ENCODE measurements at regions not wholly inside any gene's neighbourhood (a gene's known extent, or its start where the extent isn't known, plus 50 kb on each side); places are given as distances from the start of the nearest gene placed in this dataset.

DNA sequence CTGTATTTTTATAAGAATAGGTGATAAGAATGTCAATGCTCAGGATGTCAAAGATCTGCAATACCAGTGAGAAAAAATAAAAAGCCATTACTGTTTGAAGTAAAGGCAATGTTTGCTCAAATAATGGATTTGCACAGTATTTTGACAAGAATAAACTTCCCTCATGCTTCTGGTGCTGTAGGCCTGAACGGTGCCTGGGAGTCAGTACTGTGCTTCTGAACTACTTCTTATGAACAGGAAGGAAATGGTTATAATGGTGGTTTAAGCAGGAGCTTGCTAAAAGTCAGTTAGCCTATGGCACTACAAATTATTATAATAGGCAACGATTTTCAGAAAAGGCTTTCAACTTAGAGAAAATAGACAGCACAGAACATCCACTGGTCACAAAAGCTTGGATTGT is 548.3 kb upstream of the CDH18 start:
- Mint-ChIP-seq H3K4me3 (peak overlapping the region; percentile 28), H3K36me3 (peaks cover 7% of the 10 kb centered on the region), H3K27me3 (ENCODE audit: low read depth in 2 of 2) (no peaks in the 10 kb centered on the region), H3K4me1 (peaks cover 7 to 16% of the 10 kb centered on the region in 2 donors), H3K27ac (peak overlapping the region in 1 of 2 donors; percentile 43), H3K9me3 (peaks cover 2 to 5% of the 10 kb centered on the region in 2 donors)
- TF ChIP-seq, protein P1, sequence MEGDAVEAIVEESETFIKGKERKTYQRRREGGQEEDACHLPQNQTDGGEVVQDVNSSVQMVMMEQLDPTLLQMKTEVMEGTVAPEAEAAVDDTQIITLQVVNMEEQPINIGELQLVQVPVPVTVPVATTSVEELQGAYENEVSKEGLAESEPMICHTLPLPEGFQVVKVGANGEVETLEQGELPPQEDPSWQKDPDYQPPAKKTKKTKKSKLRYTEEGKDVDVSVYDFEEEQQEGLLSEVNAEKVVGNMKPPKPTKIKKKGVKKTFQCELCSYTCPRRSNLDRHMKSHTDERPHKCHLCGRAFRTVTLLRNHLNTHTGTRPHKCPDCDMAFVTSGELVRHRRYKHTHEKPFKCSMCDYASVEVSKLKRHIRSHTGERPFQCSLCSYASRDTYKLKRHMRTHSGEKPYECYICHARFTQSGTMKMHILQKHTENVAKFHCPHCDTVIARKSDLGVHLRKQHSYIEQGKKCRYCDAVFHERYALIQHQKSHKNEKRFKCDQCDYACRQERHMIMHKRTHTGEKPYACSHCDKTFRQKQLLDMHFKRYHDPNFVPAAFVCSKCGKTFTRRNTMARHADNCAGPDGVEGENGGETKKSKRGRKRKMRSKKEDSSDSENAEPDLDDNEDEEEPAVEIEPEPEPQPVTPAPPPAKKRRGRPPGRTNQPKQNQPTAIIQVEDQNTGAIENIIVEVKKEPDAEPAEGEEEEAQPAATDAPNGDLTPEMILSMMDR (IDR thresholded peaks at IDR 0.05): no peak
- Histone ChIP-seq H3K36me3 (ENCODE audit: control insufficient read depth, insufficient read depth, low read length) (no peaks in the 10 kb centered on the region), H3K4me3 (ENCODE audit: low read length) (no peak overlapping the region), H3K27ac (ENCODE audit: low read length) (no peak overlapping the region), H3K27me3 (ENCODE audit: control insufficient read depth, insufficient read depth, low read length) (no peaks in the 10 kb centered on the region), H3K9me3 (ENCODE audit: control insufficient read depth, insufficient read depth, low read length) (peaks cover 3% of the 10 kb centered on the region), H3K4me1 (ENCODE audit: control insufficient read depth, insufficient read depth, low read length) (peaks cover 3% of the 10 kb centered on the region)
- intact Hi-C loops (cut with micrococcal nuclease): no loop called here
- WGBS (ENCODE audit: insufficient coverage): 0% methylated on average over 2 of the region's 2 CpGs
- DNase-seq (no peak), ATAC-seq (peak in 1 of 3 donors; percentile 64)

DNA sequence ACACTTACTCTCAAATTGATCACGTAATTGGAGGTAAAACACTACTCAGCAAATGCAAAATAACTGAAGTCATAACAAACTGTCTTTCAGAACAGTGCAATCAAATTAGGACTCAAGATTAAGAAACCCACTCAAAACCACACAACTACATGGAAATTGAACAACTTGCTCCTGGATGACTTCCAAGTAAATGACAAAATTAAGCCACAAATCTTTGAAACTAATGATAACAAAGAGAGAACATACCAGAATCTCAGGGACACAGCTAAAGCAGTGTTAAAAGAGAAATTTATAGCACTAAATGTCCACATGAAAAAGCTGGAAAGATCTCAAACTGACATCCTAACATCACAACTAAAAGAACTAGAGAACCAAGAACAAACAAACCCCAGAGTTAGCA is 540.5 kb upstream of the CDH18 start:
- H3K9me3 ChIP-seq (ENCODE audit: control insufficient read depth, insufficient read depth, low read length): peaks cover 18% of the 10 kb centered on the region
- no peaks in the 10 kb centered on the region for H3K4me1 ChIP-seq (ENCODE audit: control insufficient read depth, insufficient read depth, low read length)
- H3K9me3 Mint-ChIP-seq: peaks cover 16 to 24% of the 10 kb centered on the region in 2 donors
- H3K4me1 Mint-ChIP-seq: no peaks in the 10 kb centered on the region
- WGBS (ENCODE audit: insufficient coverage): 87% methylated on average over 1 of the region's 1 CpG
- no peak overlapping the region for H3K27ac ChIP-seq (ENCODE audit: low read length)
- intact Hi-C loops (cut with micrococcal nuclease): no loop called here
- H3K36me3 Mint-ChIP-seq: peaks cover 32% of the 10 kb centered on the region
- TF ChIP-seq, protein P1 (IDR thresholded peaks at IDR 0.05): no peak
- DNase-seq (no peak), ATAC-seq (no peak)
- no peak overlapping the region for H3K4me3 ChIP-seq (ENCODE audit: low read length)
- no peak overlapping the region for H3K4me3 Mint-ChIP-seq
- H3K27me3 Mint-ChIP-seq (ENCODE audit: low read depth in 2 of 2): no peaks in the 10 kb centered on the region
- H3K36me3 ChIP-seq (ENCODE audit: control insufficient read depth, insufficient read depth, low read length): no peaks in the 10 kb centered on the region
- no peak overlapping the region for H3K27ac Mint-ChIP-seq
- no peaks in the 10 kb centered on the region for H3K27me3 ChIP-seq (ENCODE audit: control insufficient read depth, insufficient read depth, low read length)

DNA sequence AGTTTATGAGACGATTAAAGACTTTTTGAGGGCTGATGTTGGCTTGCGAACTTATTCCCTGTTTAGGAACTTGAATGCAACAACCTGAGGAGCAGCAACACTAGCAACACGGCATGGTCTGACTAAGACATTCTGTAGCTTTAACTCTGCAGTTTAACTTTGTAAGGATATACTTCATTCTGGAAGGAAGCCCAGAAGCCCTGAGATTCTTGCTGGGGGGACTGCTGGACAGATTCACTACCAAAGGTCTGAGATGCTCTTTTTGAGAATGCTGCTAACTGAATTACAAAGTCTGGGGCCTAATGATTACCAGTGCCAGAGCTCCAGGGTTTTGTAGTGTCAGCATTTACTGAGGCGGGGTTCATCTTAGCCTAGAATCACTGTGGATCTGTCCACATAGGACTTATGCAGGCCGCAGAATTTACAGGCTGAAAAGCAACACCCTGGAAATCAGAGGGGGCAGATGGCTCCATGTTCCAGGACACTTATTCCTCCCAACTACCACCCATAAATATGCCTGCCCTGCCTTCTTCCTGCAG is 537.1 kb upstream of the CDH18 start:
- no peak for ATAC-seq
- H3K9me3 Mint-ChIP-seq: peaks cover 16 to 29% of the 10 kb centered on the region in 2 donors
- Histone ChIP-seq H3K27me3 (ENCODE audit: control insufficient read depth, insufficient read depth, low read length) (no peaks in the 10 kb centered on the region), H3K27ac (ENCODE audit: low read length) (no peak overlapping the region), H3K9me3 (ENCODE audit: control insufficient read depth, insufficient read depth, low read length) (peaks cover 15% of the 10 kb centered on the region), H3K36me3 (ENCODE audit: control insufficient read depth, insufficient read depth, low read length) (no peaks in the 10 kb centered on the region), H3K4me1 (ENCODE audit: control insufficient read depth, insufficient read depth, low read length) (no peaks in the 10 kb centered on the region), H3K4me3 (ENCODE audit: low read length) (no peak overlapping the region)
- peaks cover 25% of the 10 kb centered on the region for H3K36me3 Mint-ChIP-seq
- WGBS (ENCODE audit: insufficient coverage): 85% methylated on average over 5 of the region's 5 CpGs
- intact Hi-C loops (cut with micrococcal nuclease): no loop called here
- H3K27me3 Mint-ChIP-seq (ENCODE audit: low read depth in 2 of 2): no peaks in the 10 kb centered on the region
- H3K4me3 Mint-ChIP-seq: no peak overlapping the region
- H3K27ac Mint-ChIP-seq: no peak overlapping the region
- TF ChIP-seq, protein P1 (IDR thresholded peaks at IDR 0.05): no peak
- no peaks in the 10 kb centered on the region for H3K4me1 Mint-ChIP-seq
- no peak for DNase-seq

DNA sequence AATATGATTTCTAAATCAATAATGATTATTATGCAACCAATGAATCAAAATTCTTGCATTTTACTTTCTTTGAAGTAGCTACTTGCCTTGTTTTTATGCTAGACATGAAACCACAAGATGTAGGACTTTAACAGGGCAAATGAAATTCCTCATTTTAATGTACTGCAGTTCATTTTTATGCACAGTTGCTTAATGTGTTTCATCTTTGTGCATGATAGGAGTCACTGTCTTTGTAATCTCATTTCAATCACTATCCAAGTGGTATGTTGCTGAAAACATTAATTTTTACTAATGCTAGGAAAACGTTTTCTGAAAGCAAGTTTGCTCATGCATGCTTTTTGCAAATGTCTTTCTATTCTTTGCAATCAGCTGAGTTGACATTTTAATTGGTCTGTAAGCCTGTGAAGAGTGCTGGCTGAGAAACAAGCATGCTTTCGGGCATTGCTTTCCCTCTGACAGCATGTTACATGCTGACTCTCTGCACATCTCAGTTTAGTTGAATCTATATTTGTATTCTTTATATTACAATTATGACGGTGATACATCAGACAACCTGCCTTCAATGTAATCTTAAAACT is 535.0 kb upstream of the CDH18 start:
- Histone ChIP-seq H3K4me3 (ENCODE audit: low read length) (no peak overlapping the region), H3K27me3 (ENCODE audit: control insufficient read depth, insufficient read depth, low read length) (no peaks in the 10 kb centered on the region), H3K27ac (ENCODE audit: low read length) (no peak overlapping the region), H3K9me3 (ENCODE audit: control insufficient read depth, insufficient read depth, low read length) (peaks cover 18% of the 10 kb centered on the region), H3K36me3 (ENCODE audit: control insufficient read depth, insufficient read depth, low read length) (no peaks in the 10 kb centered on the region), H3K4me1 (ENCODE audit: control insufficient read depth, insufficient read depth, low read length) (no peaks in the 10 kb centered on the region)
- peaks cover 8% of the 10 kb centered on the region for H3K36me3 Mint-ChIP-seq
- ATAC-seq: no peak
- intact Hi-C loops (cut with micrococcal nuclease): no loop called here
- TF ChIP-seq, protein P1 (IDR thresholded peaks at IDR 0.05): no peak
- H3K9me3 Mint-ChIP-seq: peaks cover 14 to 26% of the 10 kb centered on the region in 2 donors
- 66% methylated on average over 2 of the region's 3 CpGs for WGBS (ENCODE audit: insufficient coverage)
- no peak overlapping the region for H3K27ac Mint-ChIP-seq
- no peaks in the 10 kb centered on the region for H3K4me1 Mint-ChIP-seq
- H3K4me3 Mint-ChIP-seq: no peak overlapping the region
- DNase-seq: no peak
- no peaks in the 10 kb centered on the region for H3K27me3 Mint-ChIP-seq (ENCODE audit: low read depth in 2 of 2)

All from natural killer cell (primary cell).